ENCODE measurements at regions not wholly inside any gene's neighbourhood (a gene's known extent, or its start where the extent isn't known, plus 50 kb on each side); places are given as distances from the start of the nearest gene placed in this dataset.

DNA sequence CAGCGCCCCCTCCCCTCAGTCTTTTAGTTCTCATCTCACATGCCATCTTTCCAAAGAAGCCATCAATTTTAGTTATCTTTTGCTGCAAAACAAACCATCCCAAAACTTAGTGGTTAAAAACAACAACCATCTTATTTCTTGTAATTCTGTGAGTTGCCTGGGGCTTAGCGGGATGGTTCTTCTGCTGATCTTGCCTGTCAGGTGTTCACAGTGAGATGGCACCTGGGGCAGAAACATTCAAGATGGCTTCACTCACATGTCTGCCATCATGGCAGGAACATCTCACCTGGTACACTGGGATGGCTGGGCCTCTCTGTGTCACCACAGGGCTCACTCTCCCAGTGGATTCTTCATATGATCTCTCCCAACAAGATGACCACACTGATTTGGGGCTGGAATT is 67.6 kb upstream of the KCNK12 start:
- Histone ChIP-seq H3K36me3 (no peaks in the 10 kb centered on the region), H3K4me3 (no peak overlapping the region), H3K9me3 (no peaks in the 10 kb centered on the region), H3K4me1 (peaks cover 0 to 3% (median 3%) of the 10 kb centered on the region in 4 donors), H3K27me3 (no peaks in the 10 kb centered on the region), H3K27ac (no peak overlapping the region)
- DNase-seq, result no peak
- 96 to 100% methylated on average over 1 to 2 of the region's 2 CpGs for WGBS, 2 donors (ENCODE audit: low coverage in 1 of 2)
- in situ Hi-C loops (cut with MboI; ENCODE audit: low pct_ligation_motif_present in 1 of 4, low pct_unique_long_range_greater_than_20kb in 1 of 4, low sequenced_read_pairs in 3 of 4), result no loop called here
- TF ChIP-seq, protein P1, sequence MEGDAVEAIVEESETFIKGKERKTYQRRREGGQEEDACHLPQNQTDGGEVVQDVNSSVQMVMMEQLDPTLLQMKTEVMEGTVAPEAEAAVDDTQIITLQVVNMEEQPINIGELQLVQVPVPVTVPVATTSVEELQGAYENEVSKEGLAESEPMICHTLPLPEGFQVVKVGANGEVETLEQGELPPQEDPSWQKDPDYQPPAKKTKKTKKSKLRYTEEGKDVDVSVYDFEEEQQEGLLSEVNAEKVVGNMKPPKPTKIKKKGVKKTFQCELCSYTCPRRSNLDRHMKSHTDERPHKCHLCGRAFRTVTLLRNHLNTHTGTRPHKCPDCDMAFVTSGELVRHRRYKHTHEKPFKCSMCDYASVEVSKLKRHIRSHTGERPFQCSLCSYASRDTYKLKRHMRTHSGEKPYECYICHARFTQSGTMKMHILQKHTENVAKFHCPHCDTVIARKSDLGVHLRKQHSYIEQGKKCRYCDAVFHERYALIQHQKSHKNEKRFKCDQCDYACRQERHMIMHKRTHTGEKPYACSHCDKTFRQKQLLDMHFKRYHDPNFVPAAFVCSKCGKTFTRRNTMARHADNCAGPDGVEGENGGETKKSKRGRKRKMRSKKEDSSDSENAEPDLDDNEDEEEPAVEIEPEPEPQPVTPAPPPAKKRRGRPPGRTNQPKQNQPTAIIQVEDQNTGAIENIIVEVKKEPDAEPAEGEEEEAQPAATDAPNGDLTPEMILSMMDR (IDR thresholded peaks at IDR 0.05), result no peak
- TF ChIP-seq POLR2AphosphoS5 (IDR thresholded peaks at IDR 0.05), result no peak
- intact Hi-C loops (cut with DNase I; ENCODE audit: low total_unique reads), result no loop called here

GRCh38 chr2:47636596-47637264 is 65.9 kb upstream of the KCNK12 start:
- H3K27ac ChIP-seq, result no peak overlapping the region
- H3K9me3 ChIP-seq, result no peaks in the 10 kb centered on the region
- DNase-seq, result no peak
- intact Hi-C loops (cut with DNase I; ENCODE audit: low total_unique reads) (no loop called here), in situ Hi-C loops (cut with MboI; ENCODE audit: low pct_ligation_motif_present in 1 of 4, low pct_unique_long_range_greater_than_20kb in 1 of 4, low sequenced_read_pairs in 3 of 4) (no loop called here)
- 69 to 78% methylated on average over 6 to 10 of the region's 10 CpGs for WGBS, 2 donors (ENCODE audit: low coverage in 1 of 2)
- H3K27me3 ChIP-seq, result no peaks in the 10 kb centered on the region
- TF ChIP-seq, protein P1 (IDR thresholded peaks at IDR 0.05), result no peak
- TF ChIP-seq POLR2AphosphoS5 (IDR thresholded peaks at IDR 0.05), result no peak
- TF ChIP-seq EP300 (IDR thresholded peaks at IDR 0.05; ENCODE audit: low read depth), result no peak
- TF ChIP-seq POLR2A (IDR thresholded peaks at IDR 0.05), result no peak
- no peaks in the 10 kb centered on the region for H3K36me3 ChIP-seq
- peaks cover 0 to 3% (median 3%) of the 10 kb centered on the region in 4 donors for H3K4me1 ChIP-seq
- no peak overlapping the region for H3K4me3 ChIP-seq

DNA sequence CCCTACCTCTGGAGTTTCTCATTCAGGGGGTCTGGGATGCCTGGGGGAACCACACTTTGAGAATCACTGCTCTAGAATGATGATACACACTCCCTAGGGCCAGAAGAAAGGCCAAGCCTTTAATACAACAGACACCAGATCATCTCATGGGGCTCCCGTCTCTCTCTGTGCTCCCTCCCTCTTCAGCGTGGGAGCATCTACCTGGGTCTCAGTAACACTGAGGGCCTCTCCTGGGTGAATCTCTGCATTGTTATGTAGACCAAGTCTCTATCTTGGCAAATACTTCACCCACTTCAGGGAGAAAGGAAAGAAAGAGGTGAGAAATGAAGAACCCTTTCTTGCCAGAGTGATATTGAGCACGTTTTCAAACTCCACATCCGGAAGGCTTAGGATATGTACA is 65.4 kb upstream of the KCNK12 start:
- H3K4me1 ChIP-seq, result peaks cover 0 to 3% (median 3%) of the 10 kb centered on the region in 4 donors
- no peak overlapping the region for H3K27ac ChIP-seq
- TF ChIP-seq POLR2A (IDR thresholded peaks at IDR 0.05) (no peak), EP300 (IDR thresholded peaks at IDR 0.05; ENCODE audit: low read depth) (no peak), POLR2AphosphoS5 (IDR thresholded peaks at IDR 0.05) (no peak)
- TF ChIP-seq, protein P1 (IDR thresholded peaks at IDR 0.05), result no peak
- DNase-seq, result no peak
- H3K9me3 ChIP-seq, result no peaks in the 10 kb centered on the region
- no peak overlapping the region for H3K4me3 ChIP-seq
- WGBS, 2 donors (ENCODE audit: low coverage in 1 of 2), result 85% methylated on average over 3 of the region's 4 CpGs; no CpG with 5 or more reads in 1 of the 2 donors
- intact Hi-C loops (cut with DNase I; ENCODE audit: low total_unique reads) (no loop called here), in situ Hi-C loops (cut with MboI; ENCODE audit: low pct_ligation_motif_present in 1 of 4, low pct_unique_long_range_greater_than_20kb in 1 of 4, low sequenced_read_pairs in 3 of 4) (no loop called here)
- H3K27me3 ChIP-seq, result no peaks in the 10 kb centered on the region
- H3K36me3 ChIP-seq, result no peaks in the 10 kb centered on the region

- no peak for TF ChIP-seq POLR2AphosphoS5 (IDR thresholded peaks at IDR 0.05)
- no peak for TF ChIP-seq EP300 (IDR thresholded peaks at IDR 0.05; ENCODE audit: low read depth)
- no peak for TF ChIP-seq POLR2A (IDR thresholded peaks at IDR 0.05)
- TF ChIP-seq, protein P1 (IDR thresholded peaks at IDR 0.05), result no peak
- intact Hi-C loops (cut with DNase I; ENCODE audit: low total_unique reads), result no loop called here
- in situ Hi-C loops (cut with MboI; ENCODE audit: low pct_ligation_motif_present in 1 of 4, low pct_unique_long_range_greater_than_20kb in 1 of 4, low sequenced_read_pairs in 3 of 4), result no loop called here
- Histone ChIP-seq H3K4me1 (no peaks in the 10 kb centered on the region), H3K27ac (no peak overlapping the region), H3K4me3 (no peak overlapping the region), H3K9me3 (no peaks in the 10 kb centered on the region), H3K27me3 (no peaks in the 10 kb centered on the region), H3K36me3 (no peaks in the 10 kb centered on the region)
- WGBS, 2 donors (ENCODE audit: low coverage in 1 of 2), result 88% methylated on average over 3 of the region's 3 CpGs; no CpG with 5 or more reads in 1 of the 2 donors
- no peak for DNase-seq
Measured at GRCh38 chr2:47632754-47633153, 62.0 kb upstream of the KCNK12 start.

Data from transverse colon (tissue), 4 donors.